Stimulated activated CD4-positive, alpha-beta T cell treated with anti-CD3 and anti-CD28 coated beads, Interleukin-12 subunit alpha, Interleukin-12 subunit beta, amount 100 ng/mL, for 24 hours (primary cell): ENCODE measurements at regions not wholly inside any gene's neighbourhood (a gene's known extent, or its start where the extent isn't known, plus 50 kb on each side); places are given as distances from the start of the nearest gene placed in this dataset.

Source experiments
- DNase-seq, 2 experiments: peaks; one replicate each; pipeline ENCODE4 v3.0.0-alpha.2; 2020; ENCODE audit warnings: low read depth in 2 of 2

- no peak for DNase-seq
Observed at GRCh38 chr5:68431186-68431585, 215.6 kb downstream of the PIK3R1 start.

GRCh38 chr5:68431601-68432337 is 216.2 kb downstream of the PIK3R1 start:
- no peak for DNase-seq

GRCh38 chr5:68432682-68433081 is 217.1 kb downstream of the PIK3R1 start:
- no peak for DNase-seq

GRCh38 chr5:68433526-68433922 is 218.0 kb downstream of the PIK3R1 start:
- no peak for DNase-seq

GRCh38 chr5:68433923-68434879 is 218.6 kb downstream of the PIK3R1 start:
- DNase-seq = peak; percentile 89 to 92

- DNase-seq = no peak
Observed at GRCh38 chr5:68435611-68436010, 220.1 kb downstream of the PIK3R1 start.

- no peak for DNase-seq
Observed at GRCh38 chr5:68436686-68437520, 221.3 kb downstream of the PIK3R1 start.

- DNase-seq = no peak
Observed at GRCh38 chr5:68438876-68439275, 223.3 kb downstream of the PIK3R1 start.

- no peak for DNase-seq
Observed at GRCh38 chr5:68440245-68440644, 224.7 kb downstream of the PIK3R1 start.

GRCh38 chr5:68440651-68441050 is 225.1 kb downstream of the PIK3R1 start:
- no peak for DNase-seq

- no peak for DNase-seq
Observed at GRCh38 chr5:68441309-68442073, 225.9 kb downstream of the PIK3R1 start.

- no peak for DNase-seq
Observed at GRCh38 chr5:68443091-68443490, 227.5 kb downstream of the PIK3R1 start.

GRCh38 chr5:68444048-68444447 is 228.5 kb downstream of the PIK3R1 start:
- no peak for DNase-seq

- no peak for DNase-seq
Observed at GRCh38 chr5:68444833-68445232, 229.3 kb downstream of the PIK3R1 start.

- no peak for DNase-seq
Observed at GRCh38 chr5:68445257-68446069, 229.9 kb downstream of the PIK3R1 start.

- DNase-seq = no peak
Observed at GRCh38 chr5:68446070-68446357, 230.5 kb downstream of the PIK3R1 start.

GRCh38 chr5:68446487-68446894 is 230.9 kb downstream of the PIK3R1 start:
- no peak for DNase-seq

- no peak for DNase-seq
Observed at GRCh38 chr5:68447136-68447929, 231.8 kb downstream of the PIK3R1 start.

- no peak for DNase-seq
Observed at GRCh38 chr5:68449380-68449779, 233.8 kb downstream of the PIK3R1 start.
